ENCODE measurements at regions not wholly inside any gene's neighbourhood (a gene's known extent, or its start where the extent isn't known, plus 50 kb on each side); places are given as distances from the start of the nearest gene placed in this dataset.

DNA sequence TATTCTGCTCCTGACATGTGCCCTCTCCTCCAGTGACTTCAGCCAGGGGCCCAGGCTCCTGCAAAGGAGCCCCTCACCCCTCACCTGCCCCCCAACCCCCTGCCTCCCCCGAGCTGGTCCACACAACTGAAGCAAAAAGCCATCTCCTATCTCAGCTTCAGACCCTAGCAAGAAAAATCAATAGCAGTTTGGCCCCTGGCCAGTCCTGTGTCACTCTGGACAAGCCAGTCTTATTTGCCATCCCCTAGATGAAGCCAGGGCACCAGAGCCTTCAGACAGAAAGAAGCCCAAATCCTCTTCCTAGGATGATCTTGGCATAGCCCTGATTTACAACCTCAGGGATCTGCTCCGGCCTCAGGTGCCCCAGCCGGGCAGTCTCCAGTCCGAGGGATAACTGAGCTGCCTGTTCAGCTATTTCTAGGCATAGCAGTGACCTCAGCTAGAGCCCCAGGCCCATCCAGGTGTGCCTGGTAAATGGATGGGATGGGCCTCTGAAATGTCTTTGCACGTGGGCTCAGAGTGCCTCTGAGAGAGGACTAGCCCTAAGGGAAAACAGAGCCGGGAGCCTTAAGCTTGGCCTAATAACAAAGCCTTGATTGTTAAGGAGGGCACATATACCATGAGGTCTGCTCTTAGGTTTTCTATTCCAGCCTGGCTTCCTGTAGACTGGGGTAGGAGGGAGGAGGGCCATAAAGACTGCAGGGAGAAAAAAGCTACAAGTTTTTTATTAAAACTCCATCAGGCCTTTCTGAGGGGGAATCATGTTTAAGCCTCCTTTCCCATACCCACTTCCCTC lies 242.0 kb downstream of the SHQ1 start:
- no peaks in the 10 kb centered on the region for H3K36me3 Mint-ChIP-seq

GRCh38 chr3:72604328-72604727 lies 243.9 kb downstream of the SHQ1 start:
- H3K4me3 ChIP-seq (ENCODE audit: low read depth, low read length) = no peak overlapping the region
- H3K4me3 Mint-ChIP-seq = no peak overlapping the region
- no peak overlapping the region for H3K27ac ChIP-seq (ENCODE audit: insufficient read depth, low read length, poor library complexity, severe bottlenecking)
- ATAC-seq (ENCODE audit: low read depth in 2 of 2) (no peak), DNase-seq (no peak)
- no peaks in the 10 kb centered on the region for H3K4me1 Mint-ChIP-seq
- H3K27ac Mint-ChIP-seq = no peak overlapping the region
- H3K36me3 Mint-ChIP-seq = no peaks in the 10 kb centered on the region
- no peaks in the 10 kb centered on the region for H3K9me3 Mint-ChIP-seq
- H3K27me3 Mint-ChIP-seq = no peaks in the 10 kb centered on the region
- H3K27me3 ChIP-seq (ENCODE audit: control insufficient read depth, insufficient read depth, low read length) = peaks cover 2% of the 10 kb centered on the region
- no peaks in the 10 kb centered on the region for H3K9me3 ChIP-seq (ENCODE audit: control insufficient read depth in 2 of 2, low read length in 2 of 2)
- no peaks in the 10 kb centered on the region for H3K4me1 ChIP-seq (ENCODE audit: control insufficient read depth, insufficient read depth, low read length, poor library complexity, severe bottlenecking)
- no peaks in the 10 kb centered on the region for H3K36me3 ChIP-seq (ENCODE audit: control insufficient read depth, insufficient read depth, low read length)

More for the DNA sequence above, 242.0 kb downstream of the SHQ1 start:
- Histone ChIP-seq H3K27ac (ENCODE audit: insufficient read depth, low read length, poor library complexity, severe bottlenecking) (no peak overlapping the region), H3K27me3 (ENCODE audit: control insufficient read depth, insufficient read depth, low read length) (peaks cover 2% of the 10 kb centered on the region), H3K36me3 (ENCODE audit: control insufficient read depth, insufficient read depth, low read length) (no peaks in the 10 kb centered on the region), H3K4me3 (ENCODE audit: low read depth, low read length) (no peak overlapping the region), H3K9me3 (ENCODE audit: control insufficient read depth in 2 of 2, low read length in 2 of 2) (no peaks in the 10 kb centered on the region), H3K4me1 (ENCODE audit: control insufficient read depth, insufficient read depth, low read length, poor library complexity, severe bottlenecking) (no peaks in the 10 kb centered on the region)
- Mint-ChIP-seq H3K4me1 (no peaks in the 10 kb centered on the region), H3K9me3 (peaks cover 0 to 3% (median 0%) of the 10 kb centered on the region in 7 donors), H3K4me3 (no peak overlapping the region), H3K27me3 (no peaks in the 10 kb centered on the region), H3K27ac (no peak overlapping the region)
- ATAC-seq (ENCODE audit: low read depth in 2 of 2) = no peak
- no peak for DNase-seq

DNA sequence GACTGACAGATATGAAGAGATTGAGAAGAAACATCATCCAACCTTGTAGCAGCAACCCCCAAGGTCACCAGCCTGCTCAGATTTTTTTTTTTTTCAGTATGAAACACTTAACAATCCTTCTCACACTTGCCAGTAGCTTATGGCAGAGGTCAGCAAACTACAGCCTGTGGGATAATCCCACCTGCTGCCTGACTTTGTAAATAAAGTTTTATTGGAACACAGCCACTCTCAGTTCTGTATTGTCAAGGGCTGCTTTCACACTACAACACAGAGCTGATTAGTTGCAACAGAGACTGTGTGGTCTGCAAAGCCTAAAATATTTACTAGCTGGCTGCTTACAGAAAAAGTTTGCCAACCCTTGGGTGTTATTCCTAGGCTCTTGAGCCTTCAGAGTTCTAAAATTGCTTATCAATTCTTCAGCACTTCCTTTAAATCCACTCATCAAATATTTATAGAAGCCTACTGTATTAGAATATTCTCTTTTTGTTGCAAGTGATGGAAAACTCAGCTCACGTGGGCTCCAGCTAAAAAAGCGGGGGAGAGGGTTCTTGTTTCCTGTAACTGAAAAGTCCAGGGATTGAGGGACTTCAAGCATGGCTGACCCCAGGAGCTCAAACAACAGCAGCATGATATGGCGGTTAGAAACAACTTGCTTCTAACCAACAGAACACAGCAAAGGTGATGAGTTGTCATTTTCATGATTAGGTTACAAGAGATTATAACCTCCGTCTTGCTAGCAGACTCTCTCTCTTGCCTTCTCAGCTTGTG lies 246.1 kb downstream of the SHQ1 start:
- H3K36me3 Mint-ChIP-seq = no peaks in the 10 kb centered on the region
- no peak overlapping the region for H3K4me3 Mint-ChIP-seq
- no peak overlapping the region for H3K4me3 ChIP-seq (ENCODE audit: low read depth, low read length)
- H3K27ac ChIP-seq (ENCODE audit: insufficient read depth, low read length, poor library complexity, severe bottlenecking) = no peak overlapping the region
- no peaks in the 10 kb centered on the region for H3K9me3 ChIP-seq (ENCODE audit: control insufficient read depth in 2 of 2, low read length in 2 of 2)
- ATAC-seq (ENCODE audit: low read depth in 2 of 2) (no peak), DNase-seq (no peak)
- no peak overlapping the region for H3K27ac Mint-ChIP-seq
- H3K4me1 Mint-ChIP-seq = no peaks in the 10 kb centered on the region
- H3K36me3 ChIP-seq (ENCODE audit: control insufficient read depth, insufficient read depth, low read length) = no peaks in the 10 kb centered on the region
- no peaks in the 10 kb centered on the region for H3K9me3 Mint-ChIP-seq
- peaks cover 2% of the 10 kb centered on the region for H3K27me3 ChIP-seq (ENCODE audit: control insufficient read depth, insufficient read depth, low read length)
- H3K27me3 Mint-ChIP-seq = no peaks in the 10 kb centered on the region
- H3K4me1 ChIP-seq (ENCODE audit: control insufficient read depth, insufficient read depth, low read length, poor library complexity, severe bottlenecking) = no peaks in the 10 kb centered on the region

DNA sequence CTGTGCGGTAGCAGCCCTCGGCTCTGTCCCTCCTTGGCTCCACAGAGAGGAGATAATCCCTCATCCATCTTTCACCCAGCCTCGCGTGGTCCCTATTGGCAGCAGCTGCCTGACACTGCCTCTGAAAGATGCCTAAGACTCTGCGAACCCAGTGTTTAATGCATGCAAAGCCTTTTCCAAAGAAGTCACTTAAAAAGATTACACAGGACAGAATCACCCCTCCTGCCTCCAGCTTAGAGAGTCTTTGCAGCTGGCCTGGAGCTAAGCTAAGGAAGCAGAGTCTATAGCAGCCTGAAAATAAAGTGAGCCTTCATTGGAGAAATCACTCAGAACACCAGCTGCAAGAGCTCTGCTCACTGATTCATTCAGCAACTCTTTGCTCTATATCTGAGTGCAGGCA lies 247.2 kb downstream of the SHQ1 start:
- H3K36me3 Mint-ChIP-seq = no peaks in the 10 kb centered on the region
- no peak for ATAC-seq (ENCODE audit: low read depth in 2 of 2)
- H3K36me3 ChIP-seq (ENCODE audit: control insufficient read depth, insufficient read depth, low read length) = no peaks in the 10 kb centered on the region
- no peak overlapping the region for H3K27ac Mint-ChIP-seq
- H3K9me3 Mint-ChIP-seq = no peaks in the 10 kb centered on the region
- peaks cover 2% of the 10 kb centered on the region for H3K27me3 ChIP-seq (ENCODE audit: control insufficient read depth, insufficient read depth, low read length)
- no peaks in the 10 kb centered on the region for H3K4me1 ChIP-seq (ENCODE audit: control insufficient read depth, insufficient read depth, low read length, poor library complexity, severe bottlenecking)
- no peak for DNase-seq
- H3K9me3 ChIP-seq (ENCODE audit: control insufficient read depth in 2 of 2, low read length in 2 of 2) = no peaks in the 10 kb centered on the region
- no peaks in the 10 kb centered on the region for H3K4me1 Mint-ChIP-seq
- no peak overlapping the region for H3K4me3 ChIP-seq (ENCODE audit: low read depth, low read length)
- H3K27ac ChIP-seq (ENCODE audit: insufficient read depth, low read length, poor library complexity, severe bottlenecking) = no peak overlapping the region
- H3K27me3 Mint-ChIP-seq = no peaks in the 10 kb centered on the region
- H3K4me3 Mint-ChIP-seq = no peak overlapping the region

DNA sequence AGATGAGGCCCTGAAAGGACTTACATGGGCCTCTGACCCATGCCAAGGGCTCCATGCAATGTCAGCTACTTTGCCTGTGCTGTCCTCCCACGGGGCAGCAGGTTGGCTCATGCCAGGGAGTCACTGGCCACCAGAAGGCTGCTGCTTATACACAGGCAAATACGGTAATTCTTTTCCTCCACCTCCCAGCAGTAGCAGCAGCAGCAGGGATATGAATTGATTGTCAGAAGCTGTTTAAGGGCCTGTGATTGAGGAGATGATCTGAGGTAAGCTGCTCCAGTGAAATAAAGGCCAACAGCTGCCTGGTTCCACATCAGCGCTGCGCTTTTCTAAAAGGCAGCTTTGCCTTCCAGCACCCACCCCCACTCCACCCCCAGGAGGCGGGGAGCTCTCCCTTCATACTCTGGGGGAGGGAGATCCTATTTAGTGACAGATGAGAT lies 250.5 kb downstream of the SHQ1 start:
- Mint-ChIP-seq H3K9me3 (no peaks in the 10 kb centered on the region), H3K36me3 (no peaks in the 10 kb centered on the region), H3K4me3 (no peak overlapping the region), H3K27me3 (no peaks in the 10 kb centered on the region), H3K4me1 (peaks cover 0 to 1% (median 0%) of the 10 kb centered on the region in 4 donors), H3K27ac (no peak overlapping the region)
- DNase-seq (no peak), ATAC-seq (ENCODE audit: low read depth in 2 of 2) (no peak)
- no peaks in the 10 kb centered on the region for H3K9me3 ChIP-seq (ENCODE audit: control insufficient read depth in 2 of 2, low read length in 2 of 2)
- H3K4me3 ChIP-seq (ENCODE audit: low read depth, low read length) = no peak overlapping the region
- no peaks in the 10 kb centered on the region for H3K4me1 ChIP-seq (ENCODE audit: control insufficient read depth, insufficient read depth, low read length, poor library complexity, severe bottlenecking)
- no peaks in the 10 kb centered on the region for H3K36me3 ChIP-seq (ENCODE audit: control insufficient read depth, insufficient read depth, low read length)
- H3K27ac ChIP-seq (ENCODE audit: insufficient read depth, low read length, poor library complexity, severe bottlenecking) = no peak overlapping the region
- H3K27me3 ChIP-seq (ENCODE audit: control insufficient read depth, insufficient read depth, low read length) = no peaks in the 10 kb centered on the region

GRCh38 chr3:72597043-72597442 lies 251.2 kb downstream of the SHQ1 start:
- ATAC-seq (ENCODE audit: low read depth in 2 of 2) = no peak
- H3K36me3 ChIP-seq (ENCODE audit: control insufficient read depth, insufficient read depth, low read length) = no peaks in the 10 kb centered on the region
- no peak overlapping the region for H3K27ac Mint-ChIP-seq

GRCh38 chr3:72595927-72596610 lies 252.2 kb downstream of the SHQ1 start:
- H3K27me3 Mint-ChIP-seq = no peaks in the 10 kb centered on the region
- no peak for ATAC-seq (ENCODE audit: low read depth in 2 of 2)

More at GRCh38 chr3:72597043-72597442, 251.2 kb downstream of the SHQ1 start:
- Mint-ChIP-seq H3K27me3 (no peaks in the 10 kb centered on the region), H3K9me3 (no peaks in the 10 kb centered on the region), H3K4me1 (peaks cover 0 to 1% (median 0%) of the 10 kb centered on the region in 4 donors), H3K36me3 (no peaks in the 10 kb centered on the region), H3K4me3 (no peak overlapping the region)
- no peak overlapping the region for H3K27ac ChIP-seq (ENCODE audit: insufficient read depth, low read length, poor library complexity, severe bottlenecking)
- no peaks in the 10 kb centered on the region for H3K4me1 ChIP-seq (ENCODE audit: control insufficient read depth, insufficient read depth, low read length, poor library complexity, severe bottlenecking)
- DNase-seq = no peak
- no peaks in the 10 kb centered on the region for H3K9me3 ChIP-seq (ENCODE audit: control insufficient read depth in 2 of 2, low read length in 2 of 2)
- H3K27me3 ChIP-seq (ENCODE audit: control insufficient read depth, insufficient read depth, low read length) = no peaks in the 10 kb centered on the region
- H3K4me3 ChIP-seq (ENCODE audit: low read depth, low read length) = no peak overlapping the region

More at GRCh38 chr3:72595927-72596610, 252.2 kb downstream of the SHQ1 start:
- no peaks in the 10 kb centered on the region for H3K36me3 Mint-ChIP-seq
- peaks cover 0 to 1% (median 0%) of the 10 kb centered on the region in 4 donors for H3K4me1 Mint-ChIP-seq
- no peak overlapping the region for H3K27ac ChIP-seq (ENCODE audit: insufficient read depth, low read length, poor library complexity, severe bottlenecking)
- H3K9me3 ChIP-seq (ENCODE audit: control insufficient read depth in 2 of 2, low read length in 2 of 2) = no peaks in the 10 kb centered on the region
- H3K4me3 Mint-ChIP-seq = no peak overlapping the region
- H3K4me3 ChIP-seq (ENCODE audit: low read depth, low read length) = no peak overlapping the region
- H3K4me1 ChIP-seq (ENCODE audit: control insufficient read depth, insufficient read depth, low read length, poor library complexity, severe bottlenecking) = no peaks in the 10 kb centered on the region
- DNase-seq = no peak
- H3K27ac Mint-ChIP-seq = no peak overlapping the region
- H3K36me3 ChIP-seq (ENCODE audit: control insufficient read depth, insufficient read depth, low read length) = no peaks in the 10 kb centered on the region
- no peaks in the 10 kb centered on the region for H3K9me3 Mint-ChIP-seq
- no peaks in the 10 kb centered on the region for H3K27me3 ChIP-seq (ENCODE audit: control insufficient read depth, insufficient read depth, low read length)
